BE2C (cell line): ENCODE measurements at regions not wholly inside any gene's neighbourhood (a gene's known extent, or its start where the extent isn't known, plus 50 kb on each side); places are given as distances from the start of the nearest gene placed in this dataset.

Experiments
- DNase-seq: peaks from one replicate; pipeline ENCODE4 v3.0.0-alpha.2; 2020
- H3K27me3 ChIP-seq: fragments of 250-450 bp; sonication (Bioruptor Pico); 2 replicates; pipeline ENCODE4 v1.5.1; 2020; ENCODE audit warnings: mild to moderate bottlenecking
- H3K36me3 ChIP-seq: fragments of 250-450 bp; sonication (Bioruptor Pico); 2 replicates; pipeline ENCODE4 v1.5.1; 2020; ENCODE audit warnings: mild to moderate bottlenecking
- H3K4me1 ChIP-seq: fragments of 250-450 bp; sonication (Bioruptor Pico); 2 replicates; pipeline ENCODE4 v1.5.1; 2020
- H3K4me3 ChIP-seq: 2 replicates; pipeline ENCODE4 v1.5.1; 2011; ENCODE audit warnings: low read depth, low read length
- H3K9me3 ChIP-seq: fragments of 250-450 bp; sonication (Bioruptor Pico); 2 replicates; pipeline ENCODE4 v1.5.1; 2020
- CTCF ChIP-seq: IDR thresholded peaks from 2 replicates; pipeline ENCODE4 v1.5.1; 2012; ENCODE audit warnings: mild to moderate bottlenecking, low read depth, low read length

- Histone ChIP-seq H3K4me1 (no peaks in the 10 kb centered on the region), H3K9me3 (no peaks in the 10 kb centered on the region; the same call in 1 of the 2 replicates), H3K27me3 (no peaks in the 10 kb centered on the region), H3K36me3 (no peaks in the 10 kb centered on the region), H3K4me3 (no peak overlapping the region)
- no peak for TF ChIP-seq CTCF
- DNase-seq = no peak
These were observed 256.4 kb downstream of the FZD1 start for GRCh38 chr7:91520645-91521044.

GRCh38 chr7:91526404-91526803 is 262.2 kb downstream of the FZD1 start:
- no peak for TF ChIP-seq CTCF
- Histone ChIP-seq H3K27me3 (no peaks in the 10 kb centered on the region), H3K36me3 (no peaks in the 10 kb centered on the region), H3K4me1 (no peaks in the 10 kb centered on the region), H3K4me3 (no peak overlapping the region), H3K9me3 (no peaks in the 10 kb centered on the region)
- DNase-seq = no peak

- Histone ChIP-seq H3K36me3 (no peaks in the 10 kb centered on the region), H3K9me3 (no peaks in the 10 kb centered on the region), H3K4me3 (no peak overlapping the region), H3K27me3 (no peaks in the 10 kb centered on the region), H3K4me1 (no peaks in the 10 kb centered on the region)
- DNase-seq = peak; percentile 10
- no peak for TF ChIP-seq CTCF
These were observed 263.2 kb downstream of the FZD1 start for GRCh38 chr7:91527460-91527859.

GRCh38 chr7:91533996-91534395 is 269.8 kb downstream of the FZD1 start:
- DNase-seq = no peak
- Histone ChIP-seq H3K9me3 (no peaks in the 10 kb centered on the region), H3K36me3 (no peaks in the 10 kb centered on the region), H3K4me3 (no peak overlapping the region), H3K27me3 (no peaks in the 10 kb centered on the region), H3K4me1 (no peaks in the 10 kb centered on the region)
- no peak for TF ChIP-seq CTCF

- Histone ChIP-seq H3K9me3 (no peaks in the 10 kb centered on the region), H3K36me3 (no peaks in the 10 kb centered on the region), H3K4me3 (no peak overlapping the region), H3K4me1 (no peaks in the 10 kb centered on the region), H3K27me3 (no peaks in the 10 kb centered on the region)
- DNase-seq = no peak
- no peak for TF ChIP-seq CTCF
These were observed 273.3 kb downstream of the FZD1 start for GRCh38 chr7:91537260-91538152.

GRCh38 chr7:91541641-91542040 is 277.4 kb downstream of the FZD1 start:
- Histone ChIP-seq H3K9me3 (no peaks in the 10 kb centered on the region), H3K4me1 (no peaks in the 10 kb centered on the region), H3K27me3 (no peaks in the 10 kb centered on the region), H3K4me3 (no peak overlapping the region), H3K36me3 (no peaks in the 10 kb centered on the region)
- TF ChIP-seq CTCF = no peak
- DNase-seq = no peak
